ENCODE measurements at regions not wholly inside any gene's neighbourhood (a gene's known extent, or its start where the extent isn't known, plus 50 kb on each side); places are given as distances from the start of the nearest gene placed in this dataset.

DNA sequence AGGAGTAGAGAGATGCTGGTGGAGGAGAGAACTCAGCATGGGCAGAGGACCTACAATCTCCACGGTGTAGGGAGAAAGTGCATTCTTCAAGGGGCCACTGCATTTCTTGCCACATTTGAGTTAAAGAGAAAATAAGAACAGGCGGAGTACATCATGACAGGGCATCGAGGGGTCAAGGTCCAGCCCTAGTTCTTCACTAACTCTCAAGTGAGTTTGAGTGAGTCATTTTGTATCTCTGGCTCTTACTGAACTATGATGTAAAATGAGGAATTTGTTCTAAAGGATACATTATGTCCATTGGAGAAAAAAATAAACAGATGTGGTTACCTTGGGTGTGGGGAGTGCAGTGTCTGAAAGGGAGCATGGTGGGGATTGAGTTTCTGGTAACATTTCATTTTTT is 182.9 kb downstream of the XPNPEP1 start:
- Histone ChIP-seq H3K4me3 (ENCODE audit: low read depth, low read length, poor library complexity, severe bottlenecking) (no peak overlapping the region), H3K9me3 (ENCODE audit: low read length) (no peaks in the 10 kb centered on the region), H3K9me2 (ENCODE audit: insufficient read depth, low read length) (no peaks in the 10 kb centered on the region), H2AFZ (ENCODE audit: low read length) (no peak overlapping the region), H3K79me2 (ENCODE audit: insufficient read depth, low read depth, low read length) (no peaks in the 10 kb centered on the region), H3K27ac (ENCODE audit: low read depth, low read length, poor library complexity, severe bottlenecking) (no peak overlapping the region), H3K36me3 (ENCODE audit: insufficient read depth, low read length) (no peaks in the 10 kb centered on the region), H3K4me2 (ENCODE audit: low read length) (no peak overlapping the region), H4K20me1 (ENCODE audit: insufficient read depth, low read length) (no peaks in the 10 kb centered on the region), H3K4me1 (ENCODE audit: insufficient read depth, low read length, poor library complexity, severe bottlenecking) (no peaks in the 10 kb centered on the region)
- DNase-seq (ENCODE audit: low spot score): no peak
- no TSS peak for BruUV-seq (replicated peaks)
- POLR2A ChIA-PET: no interaction called here
- intact Hi-C loops (cut with micrococcal nuclease; ENCODE audit: unreplicated experiment): no loop called here
- CTCF ChIA-PET (ENCODE audit: unreplicated experiment): interaction anchor here (0.9 kb wide), 1 partner anchor 33 kb away, joined by 3 read pairs; no protein-coding TSS in a partner anchor
- no peak for TF ChIP-seq EZH2phosphoT487 (IDR thresholded peaks at IDR 0.05; ENCODE audit: borderline replicate concordance, low read depth, low read length)
- TF ChIP-seq, protein P1, sequence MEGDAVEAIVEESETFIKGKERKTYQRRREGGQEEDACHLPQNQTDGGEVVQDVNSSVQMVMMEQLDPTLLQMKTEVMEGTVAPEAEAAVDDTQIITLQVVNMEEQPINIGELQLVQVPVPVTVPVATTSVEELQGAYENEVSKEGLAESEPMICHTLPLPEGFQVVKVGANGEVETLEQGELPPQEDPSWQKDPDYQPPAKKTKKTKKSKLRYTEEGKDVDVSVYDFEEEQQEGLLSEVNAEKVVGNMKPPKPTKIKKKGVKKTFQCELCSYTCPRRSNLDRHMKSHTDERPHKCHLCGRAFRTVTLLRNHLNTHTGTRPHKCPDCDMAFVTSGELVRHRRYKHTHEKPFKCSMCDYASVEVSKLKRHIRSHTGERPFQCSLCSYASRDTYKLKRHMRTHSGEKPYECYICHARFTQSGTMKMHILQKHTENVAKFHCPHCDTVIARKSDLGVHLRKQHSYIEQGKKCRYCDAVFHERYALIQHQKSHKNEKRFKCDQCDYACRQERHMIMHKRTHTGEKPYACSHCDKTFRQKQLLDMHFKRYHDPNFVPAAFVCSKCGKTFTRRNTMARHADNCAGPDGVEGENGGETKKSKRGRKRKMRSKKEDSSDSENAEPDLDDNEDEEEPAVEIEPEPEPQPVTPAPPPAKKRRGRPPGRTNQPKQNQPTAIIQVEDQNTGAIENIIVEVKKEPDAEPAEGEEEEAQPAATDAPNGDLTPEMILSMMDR (conservative IDR thresholded peaks at IDR 0.05; ENCODE audit: low read length): no peak

DNA sequence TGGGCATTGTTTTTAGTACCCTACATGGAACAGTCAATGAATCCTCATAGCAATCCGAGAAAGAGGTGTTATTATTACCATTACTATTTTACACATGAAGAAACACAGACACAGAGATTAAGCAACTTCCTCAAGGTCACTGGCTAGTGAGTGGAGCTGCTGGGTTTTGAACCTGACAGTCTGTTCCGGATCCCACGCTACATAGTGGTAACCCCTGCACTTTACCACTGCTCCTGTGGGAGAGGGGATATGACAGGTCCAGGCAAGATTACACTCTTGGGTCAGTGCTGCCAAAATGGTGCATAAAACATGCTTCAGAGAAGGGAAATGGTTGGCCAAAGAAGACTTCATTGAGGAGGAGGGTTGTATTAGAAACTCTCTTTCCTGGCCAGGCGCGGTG is 185.7 kb downstream of the XPNPEP1 start:
- Histone ChIP-seq H3K4me2 (ENCODE audit: low read length) (no peak overlapping the region), H3K36me3 (ENCODE audit: insufficient read depth, low read length) (no peaks in the 10 kb centered on the region), H3K9me2 (ENCODE audit: insufficient read depth, low read length) (no peaks in the 10 kb centered on the region), H4K20me1 (ENCODE audit: insufficient read depth, low read length) (no peaks in the 10 kb centered on the region), H3K4me1 (ENCODE audit: insufficient read depth, low read length, poor library complexity, severe bottlenecking) (no peaks in the 10 kb centered on the region), H3K9me3 (ENCODE audit: low read length) (no peaks in the 10 kb centered on the region), H2AFZ (ENCODE audit: low read length) (no peak overlapping the region), H3K27ac (ENCODE audit: low read depth, low read length, poor library complexity, severe bottlenecking) (no peak overlapping the region), H3K4me3 (ENCODE audit: low read depth, low read length, poor library complexity, severe bottlenecking) (no peak overlapping the region), H3K79me2 (ENCODE audit: insufficient read depth, low read depth, low read length) (no peaks in the 10 kb centered on the region)
- ChIA-PET POLR2A (no interaction called here), CTCF (ENCODE audit: unreplicated experiment) (no interaction called here)
- DNase-seq (ENCODE audit: low spot score): no peak
- intact Hi-C loops (cut with micrococcal nuclease; ENCODE audit: unreplicated experiment): no loop called here
- no peak for TF ChIP-seq EZH2phosphoT487 (IDR thresholded peaks at IDR 0.05; ENCODE audit: borderline replicate concordance, low read depth, low read length)
- BruUV-seq (replicated peaks): no TSS peak

GRCh38 chr10:109737009-109737408 is 186.3 kb downstream of the XPNPEP1 start:
- ChIA-PET POLR2A (no interaction called here), CTCF (ENCODE audit: unreplicated experiment) (no interaction called here)
- H3K36me3 ChIP-seq (ENCODE audit: insufficient read depth, low read length): no peaks in the 10 kb centered on the region
- no peak for DNase-seq (ENCODE audit: low spot score)
- H3K4me3 ChIP-seq (ENCODE audit: low read depth, low read length, poor library complexity, severe bottlenecking): no peak overlapping the region
- no TSS peak for BruUV-seq (replicated peaks)
- TF ChIP-seq, protein P1 (conservative IDR thresholded peaks at IDR 0.05; ENCODE audit: low read length): no peak
- TF ChIP-seq EZH2phosphoT487 (IDR thresholded peaks at IDR 0.05; ENCODE audit: borderline replicate concordance, low read depth, low read length): no peak
- no peak overlapping the region for H3K27ac ChIP-seq (ENCODE audit: low read depth, low read length, poor library complexity, severe bottlenecking)
- no peak overlapping the region for H3K4me2 ChIP-seq (ENCODE audit: low read length)
- no peaks in the 10 kb centered on the region for H3K4me1 ChIP-seq (ENCODE audit: insufficient read depth, low read length, poor library complexity, severe bottlenecking)
- intact Hi-C loops (cut with micrococcal nuclease; ENCODE audit: unreplicated experiment): no loop called here
- no peaks in the 10 kb centered on the region for H3K9me3 ChIP-seq (ENCODE audit: low read length)
- no peak overlapping the region for H2AFZ ChIP-seq (ENCODE audit: low read length)
- H4K20me1 ChIP-seq (ENCODE audit: insufficient read depth, low read length): no peaks in the 10 kb centered on the region
- H3K79me2 ChIP-seq (ENCODE audit: insufficient read depth, low read depth, low read length): no peaks in the 10 kb centered on the region
- no peaks in the 10 kb centered on the region for H3K9me2 ChIP-seq (ENCODE audit: insufficient read depth, low read length)

Data from OCI-LY7 (cell line).